EH (cell line): ENCODE measurements at regions not wholly inside any gene's neighbourhood (a gene's known extent, or its start where the extent isn't known, plus 50 kb on each side); places are given as distances from the start of the nearest gene placed in this dataset.
A peak's percentile ranks its signal among the peaks of the same experiment; 100 is the strongest.

Experiments used
- DNase-seq: peaks from one replicate; pipeline ENCODE4 v3.0.0-alpha.2; 2015; ENCODE audit warnings: low read depth

DNA sequence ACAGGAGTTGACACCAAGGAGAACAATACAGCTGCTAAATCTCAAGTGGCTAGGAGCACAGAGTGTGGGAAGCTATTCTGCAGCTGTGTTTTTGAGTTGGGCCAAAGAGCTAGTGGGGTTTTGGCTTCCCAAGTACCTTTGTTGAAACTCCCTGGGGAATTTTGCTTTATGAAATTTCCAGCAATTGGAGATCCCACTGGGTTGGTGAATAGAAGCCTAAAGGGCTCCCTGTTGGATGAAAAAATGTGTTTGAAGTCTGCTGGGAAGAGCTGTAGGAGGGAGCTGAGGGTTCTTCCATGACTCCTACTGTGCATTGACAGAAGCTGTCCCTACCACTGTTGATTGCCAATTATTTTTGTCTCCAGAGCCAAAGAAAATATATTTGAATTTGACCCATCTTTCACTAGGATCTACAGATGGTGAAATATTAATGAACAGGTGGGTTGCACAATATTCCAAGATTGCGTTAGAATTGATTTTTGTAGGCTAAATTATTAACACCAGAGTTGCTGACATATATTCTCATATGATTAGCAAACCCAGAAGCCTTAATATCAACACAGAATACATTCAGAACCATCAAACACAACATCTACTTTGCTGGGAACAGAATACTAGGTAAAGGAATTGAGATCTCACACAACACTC is 95.4 kb upstream of the CYP1B1 start:
- DNase-seq: no peak

GRCh38 chr2:38170733-38171132 is 94.8 kb upstream of the CYP1B1 start:
- DNase-seq: no peak

- peak; percentile 25 for DNase-seq
These were observed 94.1 kb upstream of the CYP1B1 start for GRCh38 chr2:38170067-38170466.

GRCh38 chr2:38168710-38169480 is 92.9 kb upstream of the CYP1B1 start:
- DNase-seq: peak; percentile 41

GRCh38 chr2:38167968-38168350 is 92.0 kb upstream of the CYP1B1 start:
- no peak for DNase-seq

DNA sequence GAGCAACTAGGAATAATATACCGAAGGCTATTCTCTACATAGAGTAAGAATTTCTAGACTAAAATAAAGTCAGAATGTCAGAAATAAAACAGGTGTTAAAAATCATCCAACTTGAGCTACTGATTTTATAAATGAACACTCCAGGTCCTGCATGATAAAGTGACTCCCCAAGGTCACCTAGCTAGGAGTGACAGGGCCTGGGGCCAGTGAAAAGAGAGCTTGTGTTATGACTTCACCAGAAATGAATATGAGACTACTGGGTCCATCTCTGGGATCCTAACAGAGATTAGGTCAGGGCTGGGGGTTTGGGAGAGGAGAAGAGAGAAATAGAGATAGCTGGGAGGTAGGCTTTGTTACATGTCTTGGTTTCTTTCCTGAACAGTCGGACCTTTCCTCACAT is 89.7 kb upstream of the CYP1B1 start:
- DNase-seq: no peak

DNA sequence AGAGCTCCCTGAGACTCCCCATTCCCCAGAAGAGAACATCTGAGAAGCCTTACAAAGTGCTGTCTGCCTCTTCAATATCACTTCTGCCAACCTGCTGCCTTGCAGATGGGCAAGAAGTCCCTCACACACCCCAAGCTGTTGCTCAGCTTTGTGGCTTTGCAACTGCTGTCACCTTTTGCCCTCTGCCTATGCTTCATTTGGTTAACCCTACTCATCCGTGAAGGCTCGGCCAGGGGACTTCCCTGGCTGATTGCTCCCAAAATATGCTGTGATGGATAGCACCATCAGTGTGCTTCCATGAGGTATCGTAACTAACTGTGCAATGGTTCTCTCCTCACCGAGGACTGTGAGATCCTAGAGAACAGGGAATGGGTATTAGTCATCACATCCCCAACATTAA is 88.9 kb upstream of the CYP1B1 start:
- DNase-seq: no peak

- DNase-seq: no peak
These were observed 87.6 kb upstream of the CYP1B1 start for GRCh38 chr2:38163579-38163978.

- no peak for DNase-seq
These were observed 87.1 kb upstream of the CYP1B1 start for GRCh38 chr2:38163006-38163405.

DNA sequence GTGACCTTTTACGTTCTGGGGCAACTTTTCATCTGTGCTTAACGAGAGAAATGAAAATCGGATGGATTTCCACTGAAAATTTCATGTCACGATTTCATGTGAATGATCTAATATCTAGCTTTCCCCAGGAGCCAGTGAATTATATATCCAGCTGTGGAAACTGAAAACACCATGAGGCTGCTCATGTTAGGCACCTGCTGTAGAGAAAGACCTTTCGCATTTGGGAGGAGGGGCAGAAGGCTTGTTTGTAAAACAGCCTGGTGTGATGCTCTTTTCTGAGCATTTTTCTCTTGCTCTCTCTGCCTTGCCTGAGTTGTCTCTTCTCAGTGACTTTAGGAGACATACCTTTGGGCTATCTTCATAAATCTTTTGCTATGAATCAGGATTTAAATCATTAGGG is 84.6 kb upstream of the CYP1B1 start:
- no peak for DNase-seq

- DNase-seq: no peak
These were observed 83.6 kb upstream of the CYP1B1 start for GRCh38 chr2:38159597-38159996.

GRCh38 chr2:38159191-38159590 is 83.2 kb upstream of the CYP1B1 start:
- DNase-seq: no peak

- no peak for DNase-seq
These were observed 82.6 kb upstream of the CYP1B1 start for GRCh38 chr2:38158378-38159118.

DNA sequence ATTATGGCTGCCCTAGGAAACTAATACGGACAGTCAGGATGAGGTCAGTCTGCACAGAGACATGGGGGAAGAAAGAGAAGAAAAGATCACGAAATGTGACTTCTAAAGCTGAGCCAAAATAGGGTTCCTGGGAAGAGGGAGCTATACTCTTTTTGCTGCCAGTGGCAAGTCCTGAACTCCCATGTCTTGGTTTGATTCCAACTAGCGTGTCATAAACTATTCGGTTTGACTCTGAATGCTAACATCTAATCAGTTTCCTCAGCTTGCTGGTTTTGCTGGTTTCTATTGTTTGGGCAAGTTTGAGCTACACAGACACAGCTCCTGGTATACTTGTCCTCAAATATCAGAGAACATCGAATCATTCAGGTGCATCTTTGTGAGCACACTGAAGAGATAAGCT is 80.5 kb upstream of the CYP1B1 start:
- DNase-seq: no peak

- DNase-seq: no peak
These were observed 79.1 kb upstream of the CYP1B1 start for GRCh38 chr2:38155015-38155414.

DNA sequence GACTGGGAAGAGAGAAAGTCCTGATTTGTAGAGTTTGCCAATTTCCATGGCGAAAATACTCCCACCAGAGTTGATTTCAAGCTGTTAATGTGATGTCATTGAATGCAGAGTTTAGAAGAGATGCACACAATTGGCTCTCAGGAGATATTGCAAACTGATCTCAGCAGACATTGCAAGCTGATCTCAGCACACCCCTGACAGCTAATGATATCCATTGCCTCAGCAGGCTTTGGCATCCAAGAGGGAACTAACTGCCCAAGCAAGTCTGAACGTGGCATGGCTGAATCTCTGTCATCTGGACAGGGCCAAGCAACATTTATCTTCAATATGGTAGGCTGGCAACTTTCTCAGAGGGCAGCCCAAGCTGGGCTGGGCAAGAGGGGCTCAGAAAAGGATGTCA is 78.4 kb upstream of the CYP1B1 start:
- DNase-seq: no peak

GRCh38 chr2:38153476-38154135 is 77.7 kb upstream of the CYP1B1 start:
- no peak for DNase-seq

- no peak for DNase-seq
These were observed 77.0 kb upstream of the CYP1B1 start for GRCh38 chr2:38152913-38153312.

- DNase-seq: no peak
These were observed 76.1 kb upstream of the CYP1B1 start for GRCh38 chr2:38152035-38152434.

- no peak for DNase-seq
These were observed 73.6 kb upstream of the CYP1B1 start for GRCh38 chr2:38149531-38149930.

DNA sequence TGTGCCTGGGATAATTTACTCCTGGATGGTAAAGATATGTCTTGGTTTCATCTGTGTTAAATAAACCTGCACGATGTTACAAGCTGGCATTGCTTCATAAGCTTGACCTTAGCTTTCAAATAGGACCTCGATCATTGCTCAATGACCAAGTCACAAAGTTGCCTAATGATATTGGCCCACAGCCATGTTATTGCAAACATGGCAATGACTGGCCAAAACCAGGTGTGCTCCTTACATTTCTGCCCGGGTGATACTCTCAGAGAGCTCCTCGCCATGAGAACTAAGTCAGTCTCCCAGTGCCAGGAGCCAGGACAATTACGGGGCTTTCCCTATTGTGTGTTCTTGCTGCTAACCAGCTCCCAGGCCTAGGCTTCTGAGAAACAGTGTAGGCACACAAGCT is 72.5 kb upstream of the CYP1B1 start:
- DNase-seq: no peak

- DNase-seq: peak; percentile 57
These were observed 71.6 kb upstream of the CYP1B1 start for GRCh38 chr2:38147333-38148121.
